OCI-LY1 (cell line): ENCODE measurements at regions not wholly inside any gene's neighbourhood (a gene's known extent, or its start where the extent isn't known, plus 50 kb on each side); places are given as distances from the start of the nearest gene placed in this dataset.
"Not testable (repeated sequence)": the region's sequence is repeated elsewhere in the genome, so short reads cannot be mapped to it uniquely, and the experiment has no call there.

Source experiments
- H2AFZ ChIP-seq: fragments of 200-600 bp; sonication (generic), shearing (Covaris generic); 2 replicates; pipeline ENCODE4 v1.6.0; 2014; ENCODE audit warnings: antibody characterized with exemption, mild to moderate bottlenecking, low read length
- H3F3A ChIP-seq: fragments of 200-600 bp; sonication (generic), shearing (Covaris generic); 2 replicates; pipeline ENCODE4 v1.6.0; 2014; ENCODE audit warnings: mild to moderate bottlenecking, antibody characterized with exemption, low read length, moderate library complexity; ENCODE audit not compliant: insufficient read depth
- H3K27ac ChIP-seq: fragments of 200-600 bp; sonication (generic); 2 replicates; pipeline ENCODE4 v1.5.1; 2014; ENCODE audit warnings: low read length, mixed run types, mild to moderate bottlenecking, low read depth; ENCODE audit not compliant: poor library complexity, severe bottlenecking
- H3K27me3 ChIP-seq: fragments of 200-600 bp; sonication (generic); 2 replicates; pipeline ENCODE4 v1.6.0; 2014; ENCODE audit warnings: antibody characterized with exemption, mild to moderate bottlenecking, low read length, moderate library complexity; ENCODE audit not compliant: insufficient read depth
- H3K36me3 ChIP-seq: fragments of 200-600 bp; sonication (generic); 2 replicates; pipeline ENCODE4 v1.6.1; 2014; ENCODE audit warnings: mild to moderate bottlenecking, antibody characterized with exemption, low read length, moderate library complexity, mixed read lengths; ENCODE audit not compliant: insufficient read depth
- H3K4me1 ChIP-seq: fragments of 200-600 bp; sonication (generic); 2 replicates; pipeline ENCODE4 v1.5.1; 2014; ENCODE audit warnings: mild to moderate bottlenecking, low read length, moderate library complexity; ENCODE audit not compliant: insufficient read depth, severe bottlenecking
- H3K4me2 ChIP-seq: fragments of 200-600 bp; sonication (generic), shearing (Covaris generic); 2 replicates; pipeline ENCODE4 v1.6.1; 2014; ENCODE audit warnings: low read length
- H3K4me3 ChIP-seq: fragments of 200-600 bp; sonication (generic); 2 replicates; pipeline ENCODE4 v1.5.1; 2014; ENCODE audit warnings: low read length, low read depth, mild to moderate bottlenecking, mixed read lengths; ENCODE audit not compliant: poor library complexity, severe bottlenecking
- H3K79me2 ChIP-seq: fragments of 200-600 bp; shearing (Covaris generic); 2 replicates; pipeline ENCODE4 v1.6.1; 2016; ENCODE audit warnings: mixed run types, low read length, mixed read lengths; ENCODE audit not compliant: insufficient read depth
- H3K9ac ChIP-seq: fragments of 200-600 bp; sonication (generic), shearing (Covaris generic); 2 replicates; pipeline ENCODE4 v1.6.1; 2014; ENCODE audit warnings: mild to moderate bottlenecking, low read length, mixed read lengths
- H3K9me2 ChIP-seq: fragments of 200-600 bp; sonication (generic), shearing (Covaris generic); 2 replicates; pipeline ENCODE4 v1.6.1; 2014; ENCODE audit warnings: low read depth, mild to moderate bottlenecking, low read length, mixed read lengths
- H3K9me3 ChIP-seq: fragments of 200-600 bp; shearing (Covaris generic); 2 replicates; pipeline ENCODE4 v1.6.1; 2014; ENCODE audit warnings: low read length, mixed read lengths
- H4K20me1 ChIP-seq: fragments of 200-600 bp; sonication (generic), shearing (Covaris generic); 2 replicates; pipeline ENCODE4 v1.6.0; 2016; ENCODE audit warnings: mild to moderate bottlenecking, low read length; ENCODE audit not compliant: insufficient read depth
- CTCF ChIP-seq: fragments of 200-600 bp; sonication (generic), shearing (Covaris generic); IDR thresholded peaks from 2 replicates; pipeline ENCODE4 v1.5.1; 2017; ENCODE audit warnings: mild to moderate bottlenecking, antibody characterized with exemption, low read length, moderate library complexity, mixed read lengths
- EZH2 ChIP-seq: fragments of 200-600 bp; sonication (generic), shearing (Covaris generic); IDR thresholded peaks from 2 replicates; pipeline ENCODE4 v1.8.0; 2017; ENCODE audit warnings: borderline replicate concordance, mixed run types, mild to moderate bottlenecking, antibody characterized with exemption, low read length, moderate library complexity, mixed read lengths

- H3K79me2 ChIP-seq = no peaks in the 10 kb centered on the region
- H3K27ac ChIP-seq = no peak overlapping the region
- no peak overlapping the region for H2AFZ ChIP-seq
- H3F3A ChIP-seq = no peaks in the 10 kb centered on the region
- no peaks in the 10 kb centered on the region for H3K4me1 ChIP-seq
- TF ChIP-seq CTCF (no peak), EZH2 (no peak)
- H3K4me2 ChIP-seq = no peak overlapping the region
- no peak overlapping the region for H3K9ac ChIP-seq
- no peaks in the 10 kb centered on the region for H3K36me3 ChIP-seq
- no peaks in the 10 kb centered on the region for H3K27me3 ChIP-seq
- H3K9me2 ChIP-seq = no peaks in the 10 kb centered on the region
- H4K20me1 ChIP-seq = no peaks in the 10 kb centered on the region
- H3K9me3 ChIP-seq = no peaks in the 10 kb centered on the region
- H3K4me3 ChIP-seq = no peak overlapping the region
Observed at GRCh38 chr4:126183206-126183605, 868.5 kb downstream of the FAT4 start.

- Histone ChIP-seq H3K36me3 (no peaks in the 10 kb centered on the region), H3K9me3 (no peaks in the 10 kb centered on the region), H3K27me3 (no peaks in the 10 kb centered on the region), H3K4me1 (no peaks in the 10 kb centered on the region), H3K9me2 (no peaks in the 10 kb centered on the region), H3K79me2 (no peaks in the 10 kb centered on the region), H3F3A (no peaks in the 10 kb centered on the region), H3K9ac (no peak overlapping the region), H3K27ac (no peak overlapping the region), H3K4me3 (no peak overlapping the region), H2AFZ (no peak overlapping the region), H4K20me1 (no peaks in the 10 kb centered on the region), H3K4me2 (no peak overlapping the region)
- no peak for TF ChIP-seq CTCF
- no peak for TF ChIP-seq EZH2
Observed at GRCh38 chr4:126191536-126191935, 876.8 kb downstream of the FAT4 start.

GRCh38 chr4:126192506-126192905 is 877.8 kb downstream of the FAT4 start:
- Histone ChIP-seq H3F3A (no peaks in the 10 kb centered on the region), H3K27ac (no peak overlapping the region), H2AFZ (no peak overlapping the region), H3K27me3 (no peaks in the 10 kb centered on the region), H3K9me3 (no peaks in the 10 kb centered on the region), H3K79me2 (no peaks in the 10 kb centered on the region), H3K36me3 (no peaks in the 10 kb centered on the region), H3K4me3 (no peak overlapping the region), H3K4me1 (no peaks in the 10 kb centered on the region), H4K20me1 (no peaks in the 10 kb centered on the region), H3K4me2 (no peak overlapping the region), H3K9ac (no peak overlapping the region), H3K9me2 (no peaks in the 10 kb centered on the region)
- TF ChIP-seq EZH2 (no peak), CTCF (no peak)

- not testable (repeated sequence) for H3F3A ChIP-seq
Observed at GRCh38 chr4:126201251-126202138, 886.7 kb downstream of the FAT4 start.

More at GRCh38 chr4:126201251-126202138, 886.7 kb downstream of the FAT4 start:
- H2AFZ ChIP-seq, H3K9ac ChIP-seq, H3K4me1 ChIP-seq, H3K4me2 ChIP-seq, H3K36me3 ChIP-seq, H4K20me1 ChIP-seq, H3K9me2 ChIP-seq, H3K9me3 ChIP-seq, H3K27me3 ChIP-seq, H3K27ac ChIP-seq, H3K4me3 ChIP-seq, H3K79me2 ChIP-seq: not testable (repeated sequence)
